ENCODE measurements at regions not wholly inside any gene's neighbourhood (a gene's known extent, or its start where the extent isn't known, plus 50 kb on each side); places are given as distances from the start of the nearest gene placed in this dataset.

DNA sequence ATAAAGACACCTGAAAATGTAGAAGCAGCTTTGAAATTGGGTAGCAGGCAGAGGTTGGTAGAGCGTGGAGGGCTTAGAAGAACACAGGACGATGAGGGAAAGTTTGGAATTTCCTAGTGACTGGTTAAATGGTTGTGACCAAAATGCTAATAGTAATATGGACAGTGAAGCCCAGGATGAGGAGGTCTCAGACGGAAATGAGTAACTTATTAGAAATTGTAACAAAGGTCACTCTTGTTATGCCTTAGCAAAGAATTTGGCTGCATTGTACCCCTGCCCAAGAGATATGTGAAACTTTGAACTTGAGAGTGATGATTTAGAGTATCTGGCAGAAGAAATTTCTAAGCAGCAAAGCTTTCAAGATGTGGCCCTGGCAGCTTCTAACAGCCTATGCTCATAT, 382.5 kb downstream of the KCNN2 start:
- Histone ChIP-seq H3K4me3 (replicated peaks in 1 of 2; ENCODE audit: low read depth in 1 of 2, low read length in 2 of 2) (no peak overlapping the region), H3K27ac (ENCODE audit: low read depth, low read length) (no peak overlapping the region), H3K9me3 (ENCODE audit: control insufficient read depth in 1 of 2, insufficient read depth in 1 of 2, low read depth in 1 of 2, low read length in 2 of 2) (no peaks in the 10 kb centered on the region), H3K9me2 (ENCODE audit: insufficient read depth) (no peaks in the 10 kb centered on the region), H3K36me3 (ENCODE audit: control insufficient read depth in 1 of 2, insufficient read depth in 2 of 2, low read length in 2 of 2) (no peaks in the 10 kb centered on the region), H2AFZ (ENCODE audit: low read depth, low read length, poor library complexity, severe bottlenecking) (no peak overlapping the region), H4K20me1 (ENCODE audit: insufficient read depth) (no peaks in the 10 kb centered on the region; the same call in 1 of the 2 replicates), H3K9ac (ENCODE audit: low read length) (no peak overlapping the region), H3K4me1 (ENCODE audit: control insufficient read depth in 1 of 2, insufficient read depth in 2 of 2, low read length in 2 of 2) (no peaks in the 10 kb centered on the region), H3K4me2 (ENCODE audit: low read length) (no peak overlapping the region), H3K79me2 (ENCODE audit: insufficient read depth, low read length) (no peaks in the 10 kb centered on the region), H3K27me3 (ENCODE audit: insufficient read depth, low read length) (peaks cover 10% of the 10 kb centered on the region)
- TF ChIP-seq EZH2 (IDR thresholded peaks at IDR 0.05): no peak
- no peak for TF ChIP-seq POLR2A (IDR thresholded peaks at IDR 0.05; ENCODE audit: borderline replicate concordance, extremely low read depth, insufficient read depth, insufficient read length)
- TF ChIP-seq TCF7L2 (IDR thresholded peaks at IDR 0.05; ENCODE audit: borderline replicate concordance, extremely low read depth, insufficient read depth, insufficient read length): no peak
- TF ChIP-seq ZNF274 (IDR thresholded peaks at IDR 0.05; ENCODE audit: low read depth, low read length): no peak
- no peak for TF ChIP-seq SIN3A (IDR thresholded peaks at IDR 0.05; ENCODE audit: low read depth)
- TF ChIP-seq POLR2AphosphoS5 (IDR thresholded peaks at IDR 0.05; ENCODE audit: low read depth, low read length): no peak
- TF ChIP-seq ZFX (IDR thresholded peaks at IDR 0.05): no peak
- no peak for TF ChIP-seq CEBPB (IDR thresholded peaks at IDR 0.05; ENCODE audit: low read depth)
- TF ChIP-seq, protein P1, sequence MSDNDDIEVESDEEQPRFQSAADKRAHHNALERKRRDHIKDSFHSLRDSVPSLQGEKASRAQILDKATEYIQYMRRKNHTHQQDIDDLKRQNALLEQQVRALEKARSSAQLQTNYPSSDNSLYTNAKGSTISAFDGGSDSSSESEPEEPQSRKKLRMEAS (IDR thresholded peaks at IDR 0.05): no peak
- TF ChIP-seq, protein P2, sequence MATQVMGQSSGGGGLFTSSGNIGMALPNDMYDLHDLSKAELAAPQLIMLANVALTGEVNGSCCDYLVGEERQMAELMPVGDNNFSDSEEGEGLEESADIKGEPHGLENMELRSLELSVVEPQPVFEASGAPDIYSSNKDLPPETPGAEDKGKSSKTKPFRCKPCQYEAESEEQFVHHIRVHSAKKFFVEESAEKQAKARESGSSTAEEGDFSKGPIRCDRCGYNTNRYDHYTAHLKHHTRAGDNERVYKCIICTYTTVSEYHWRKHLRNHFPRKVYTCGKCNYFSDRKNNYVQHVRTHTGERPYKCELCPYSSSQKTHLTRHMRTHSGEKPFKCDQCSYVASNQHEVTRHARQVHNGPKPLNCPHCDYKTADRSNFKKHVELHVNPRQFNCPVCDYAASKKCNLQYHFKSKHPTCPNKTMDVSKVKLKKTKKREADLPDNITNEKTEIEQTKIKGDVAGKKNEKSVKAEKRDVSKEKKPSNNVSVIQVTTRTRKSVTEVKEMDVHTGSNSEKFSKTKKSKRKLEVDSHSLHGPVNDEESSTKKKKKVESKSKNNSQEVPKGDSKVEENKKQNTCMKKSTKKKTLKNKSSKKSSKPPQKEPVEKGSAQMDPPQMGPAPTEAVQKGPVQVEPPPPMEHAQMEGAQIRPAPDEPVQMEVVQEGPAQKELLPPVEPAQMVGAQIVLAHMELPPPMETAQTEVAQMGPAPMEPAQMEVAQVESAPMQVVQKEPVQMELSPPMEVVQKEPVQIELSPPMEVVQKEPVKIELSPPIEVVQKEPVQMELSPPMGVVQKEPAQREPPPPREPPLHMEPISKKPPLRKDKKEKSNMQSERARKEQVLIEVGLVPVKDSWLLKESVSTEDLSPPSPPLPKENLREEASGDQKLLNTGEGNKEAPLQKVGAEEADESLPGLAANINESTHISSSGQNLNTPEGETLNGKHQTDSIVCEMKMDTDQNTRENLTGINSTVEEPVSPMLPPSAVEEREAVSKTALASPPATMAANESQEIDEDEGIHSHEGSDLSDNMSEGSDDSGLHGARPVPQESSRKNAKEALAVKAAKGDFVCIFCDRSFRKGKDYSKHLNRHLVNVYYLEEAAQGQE (IDR thresholded peaks at IDR 0.05; ENCODE audit: low read depth): no peak
- TF ChIP-seq RAD21 (IDR thresholded peaks at IDR 0.05; ENCODE audit: low read depth): no peak
- no peak for TF ChIP-seq SP1 (IDR thresholded peaks at IDR 0.05; ENCODE audit: low read depth)
- TF ChIP-seq ZBTB33 (IDR thresholded peaks at IDR 0.05; ENCODE audit: extremely low read depth, insufficient replicate concordance, low read length): no peak
- TF ChIP-seq ATF3 (IDR thresholded peaks at IDR 0.05): no peak
- TF ChIP-seq JUND (IDR thresholded peaks at IDR 0.05): no peak
- no peak for TF ChIP-seq YY1 (IDR thresholded peaks at IDR 0.05; ENCODE audit: extremely low read depth, insufficient replicate concordance, low read depth, low read length)
- no peak for TF ChIP-seq EGR1 (IDR thresholded peaks at IDR 0.05; ENCODE audit: low read depth)
- no peak for TF ChIP-seq EZH2phosphoT487 (IDR thresholded peaks at IDR 0.05; ENCODE audit: borderline replicate concordance)
- ATAC-seq: no peak
- RAD21 ChIA-PET (ENCODE audit: low non-redundant PET in 1 of 2, low total read pairs in 2 of 2, uncharacterized antibody in 2 of 2, unreplicated experiment in 2 of 2): no interaction called here
- POLR2A ChIA-PET: no interaction called here
- CTCF ChIA-PET: no interaction called here
- BruUV-seq (replicated peaks): no TSS peak
- intact Hi-C loops (cut with micrococcal nuclease): no loop called here
- no peak for DNase-seq (ENCODE audit: low read depth, low spot score)
